NCI-H2196 treated with DMSO at 0.1 percent for 48 hours (cell line): ENCODE measurements at regions not wholly inside any gene's neighbourhood (a gene's known extent, or its start where the extent isn't known, plus 50 kb on each side); places are given as distances from the start of the nearest gene placed in this dataset.

Experiments used
- DNase-seq: peaks from one replicate; lab custom pipeline; 2025; ENCODE audit not compliant: unreplicated experiment; lab: John Stamatoyannopoulos, UW

GRCh38 chrX:40282946-40283660, 185.3 kb upstream of the BCOR start:
- DNase-seq = no peak

- no peak for DNase-seq
Measured at GRCh38 chrX:40282348-40282747, 184.6 kb upstream of the BCOR start.

GRCh38 chrX:40281336-40282005, 183.7 kb upstream of the BCOR start:
- DNase-seq = no peak

GRCh38 chrX:40279762-40280161, 182.0 kb upstream of the BCOR start:
- no peak for DNase-seq

- no peak for DNase-seq
Measured at GRCh38 chrX:40279091-40279430, 181.3 kb upstream of the BCOR start.

GRCh38 chrX:40278340-40279090, 180.8 kb upstream of the BCOR start:
- DNase-seq = no peak

DNA sequence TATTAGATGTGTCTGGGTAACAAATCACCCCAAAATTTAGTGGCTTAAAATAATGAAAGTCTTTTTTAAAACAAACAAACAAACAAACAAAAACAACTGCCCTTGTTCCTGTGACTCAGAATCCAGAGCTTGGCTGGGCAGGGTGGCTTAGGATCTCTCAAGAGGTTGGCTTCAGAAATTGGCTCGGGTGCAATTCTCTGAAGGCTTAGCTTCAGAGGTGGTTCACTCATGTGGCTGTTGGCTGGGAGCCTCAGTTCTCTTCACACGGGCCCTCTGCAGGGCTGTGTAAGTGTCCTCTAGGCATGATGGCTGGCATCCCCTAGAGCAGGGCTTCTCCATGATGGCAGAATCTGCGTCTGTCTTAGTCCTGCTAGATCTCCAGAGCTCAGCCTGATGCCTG, 179.9 kb upstream of the BCOR start:
- DNase-seq = no peak

- no peak for DNase-seq
Measured at GRCh38 chrX:40273356-40274050, 175.7 kb upstream of the BCOR start.

DNA sequence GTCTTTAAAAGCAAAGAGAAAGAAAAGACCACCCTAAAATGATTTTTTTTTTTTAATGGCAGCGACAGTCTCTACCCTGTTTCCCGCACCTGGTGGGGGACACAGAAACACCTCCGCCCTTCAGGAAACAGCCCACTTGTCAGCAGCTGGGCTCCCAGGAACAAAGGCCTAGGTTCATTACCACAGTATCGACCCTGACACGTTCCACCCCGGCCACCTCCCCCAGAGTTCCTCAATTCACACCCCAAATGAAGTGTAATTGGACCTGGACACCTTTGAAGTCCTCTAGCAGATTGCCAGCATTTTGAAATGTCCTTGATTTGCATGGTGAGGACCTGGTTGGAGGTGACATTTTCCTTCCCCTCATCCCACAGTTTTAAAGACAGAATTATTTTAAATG, 175.0 kb upstream of the BCOR start:
- no peak for DNase-seq

DNA sequence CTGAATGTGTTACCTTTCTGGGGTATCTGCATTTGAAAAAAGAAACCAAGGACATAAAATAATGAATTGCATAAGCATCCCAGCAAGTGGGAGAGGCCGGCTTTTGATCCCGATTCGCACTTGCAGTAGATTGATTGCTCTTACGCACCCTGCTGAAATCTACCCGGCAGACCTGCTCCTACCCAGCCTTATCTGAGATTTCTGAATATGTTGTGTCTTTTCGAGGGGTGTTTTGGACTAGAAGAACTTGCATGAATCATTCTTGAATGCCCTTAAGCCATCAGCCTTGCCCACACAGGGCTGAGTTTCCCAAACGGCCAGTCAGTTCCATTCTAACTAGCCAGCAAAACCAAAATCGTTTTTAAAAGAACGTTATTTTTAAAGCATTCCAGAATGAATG, 174.4 kb upstream of the BCOR start:
- no peak for DNase-seq

- no peak for DNase-seq
Measured at GRCh38 chrX:40268188-40268520, 170.4 kb upstream of the BCOR start.

GRCh38 chrX:40267334-40268187, 169.8 kb upstream of the BCOR start:
- no peak for DNase-seq

GRCh38 chrX:40266490-40267333, 169.0 kb upstream of the BCOR start:
- DNase-seq = peak; percentile 31

- DNase-seq = no peak
Measured at GRCh38 chrX:40265936-40266335, 168.2 kb upstream of the BCOR start.

DNA sequence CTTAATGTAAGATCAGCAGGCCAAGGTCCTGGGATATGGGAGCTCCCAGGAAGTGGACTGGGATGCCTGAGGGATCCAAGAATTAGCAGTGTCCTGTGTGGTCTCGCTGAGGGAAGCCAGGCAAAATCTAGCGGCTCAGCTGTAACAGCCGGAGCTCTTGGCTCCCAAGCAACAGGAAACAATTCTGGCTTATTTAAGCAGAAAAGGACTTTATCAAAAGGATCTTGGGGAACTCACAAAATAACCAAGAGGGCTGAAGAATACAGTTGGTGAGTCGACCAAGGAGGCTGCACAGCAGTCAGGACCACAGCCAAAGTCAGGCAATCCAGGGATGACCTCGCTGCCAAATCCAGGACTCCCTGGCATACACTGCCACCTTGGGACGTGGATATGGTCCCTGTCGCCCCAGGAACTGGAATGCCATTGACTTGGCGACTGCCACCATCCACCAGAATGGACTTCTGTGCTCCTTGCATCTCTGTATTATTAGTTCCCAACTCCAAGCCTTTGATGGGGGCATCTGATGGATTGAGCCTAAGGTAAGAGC, 165.3 kb upstream of the BCOR start:
- DNase-seq = no peak

DNA sequence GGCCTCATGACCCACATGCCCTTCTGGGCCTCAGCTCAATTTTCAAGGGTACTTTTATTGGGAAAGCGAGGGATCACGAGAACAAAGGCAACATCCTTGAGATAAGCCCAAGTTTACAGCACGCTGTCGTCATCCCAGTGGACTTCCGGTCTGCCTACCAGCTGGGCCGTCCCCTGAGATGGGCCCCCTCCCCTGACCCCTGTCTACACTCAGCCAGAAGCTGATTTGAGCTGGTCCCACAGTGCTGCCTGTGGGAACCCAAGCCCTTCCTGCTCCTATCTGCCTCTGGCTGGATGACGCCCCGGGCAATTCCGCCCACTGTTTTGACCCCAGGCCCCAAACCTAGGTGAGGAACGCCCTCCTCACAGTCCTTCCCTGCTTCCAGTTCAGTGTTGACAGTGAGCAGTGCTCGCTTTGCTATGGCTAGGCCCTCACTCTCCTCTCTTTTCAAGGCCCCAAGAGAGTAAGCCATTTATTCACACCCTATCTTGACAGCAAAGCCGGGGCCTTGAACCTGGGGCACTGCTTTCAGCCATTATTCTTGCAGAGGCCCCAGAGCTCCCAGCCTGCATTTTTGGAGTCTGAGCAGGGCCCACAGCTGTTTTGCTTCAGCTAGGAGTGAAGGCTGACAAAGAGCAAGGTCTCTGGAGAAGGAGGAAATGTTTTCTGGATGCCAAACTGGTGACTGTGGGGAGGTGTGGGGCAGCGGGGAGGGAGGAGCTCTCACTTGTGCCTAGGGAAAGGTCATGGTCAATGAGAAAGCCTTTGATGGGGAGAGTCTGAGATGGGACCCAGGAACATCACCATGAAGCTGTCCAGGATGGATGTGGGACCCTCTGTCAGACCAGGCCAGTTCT, 164.6 kb upstream of the BCOR start:
- DNase-seq = no peak

GRCh38 chrX:40261833-40262156, 164.0 kb upstream of the BCOR start:
- DNase-seq = no peak

DNA sequence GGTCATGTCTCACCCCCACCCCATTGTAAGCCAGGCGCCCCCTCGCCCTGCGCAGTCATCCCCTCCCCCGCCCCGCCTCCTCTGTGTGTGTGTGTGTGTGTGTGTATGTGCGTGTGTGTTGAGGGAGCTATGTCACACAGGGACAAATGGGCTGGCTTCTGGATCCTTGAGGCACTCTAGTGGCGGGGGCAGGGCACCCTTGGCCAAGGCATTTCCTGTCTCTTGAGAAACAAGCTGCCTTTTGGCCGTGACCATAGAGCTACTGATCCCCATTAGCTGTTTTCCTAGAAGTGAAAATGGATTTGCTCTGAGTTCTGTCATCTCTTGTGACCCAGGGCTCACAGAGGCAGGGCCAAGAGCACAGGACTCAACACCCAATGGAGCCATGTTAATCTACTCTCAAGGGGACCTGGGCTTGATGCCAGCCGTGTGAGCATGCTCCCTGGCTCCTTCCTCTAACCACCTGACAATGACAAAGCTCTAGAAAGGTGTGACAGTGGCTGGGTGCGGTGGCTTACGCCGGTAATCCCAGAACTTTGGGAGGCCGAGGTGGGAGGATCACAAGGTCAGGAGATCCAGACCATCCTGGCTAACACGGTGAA, 162.5 kb upstream of the BCOR start:
- no peak for DNase-seq

- DNase-seq = no peak
Measured at GRCh38 chrX:40258909-40259308, 161.2 kb upstream of the BCOR start.
